DND-41 (cell line): ENCODE measurements at regions not wholly inside any gene's neighbourhood (a gene's known extent, or its start where the extent isn't known, plus 50 kb on each side); places are given as distances from the start of the nearest gene placed in this dataset.

Experiments used
- ATAC-seq: fragments of 200-7000 bp; cut with Tn5 transposase; 3 replicates; pipeline ENCODE4 v1.9.1; 2021; ENCODE audit warnings: low read depth; ENCODE audit not compliant: insufficient read depth
- DNase-seq: peaks from one replicate; pipeline ENCODE4 v3.0.0-alpha.2; 2020
- H2AFZ ChIP-seq: 2 replicates; pipeline ENCODE4 v1.6.0; 2012; ENCODE audit warnings: low read depth, low read length
- H3K27ac ChIP-seq: 2 replicates; pipeline ENCODE4 v1.5.1; 2012; ENCODE audit warnings: low read length, inconsistent platforms
- H3K27me3 ChIP-seq: fragments of 200-600 bp; sonication (generic); 2 replicates; pipeline ENCODE4 v1.6.0; 2012; ENCODE audit warnings: low read length, mild to moderate bottlenecking, inconsistent platforms; ENCODE audit not compliant: insufficient read depth, poor library complexity
- H3K36me3 ChIP-seq: 2 replicates; pipeline ENCODE4 v1.5.1; 2012; ENCODE audit warnings: low read length, inconsistent platforms; ENCODE audit not compliant: insufficient read depth
- H3K4me1 ChIP-seq: 2 replicates; pipeline ENCODE4 v1.5.1; 2012; ENCODE audit warnings: mild to moderate bottlenecking, low read length; ENCODE audit not compliant: insufficient read depth
- H3K4me2 ChIP-seq: 2 replicates; pipeline ENCODE4 v1.6.0; 2012; ENCODE audit warnings: mild to moderate bottlenecking, moderate library complexity, low read length, inconsistent platforms; ENCODE audit not compliant: insufficient read depth
- H3K4me3 ChIP-seq, 2 experiments: fragments of 200-600 bp in 1 of 2; shearing (Covaris generic) in 1 of 2; 2 replicates each; pipeline ENCODE4 v1.5.1; 2012 to 2016; ENCODE audit warnings: inconsistent platforms in 2 of 2, low read length in 2 of 2, mild to moderate bottlenecking in 2 of 2, low read depth in 1 of 2, moderate library complexity in 1 of 2
- H3K79me2 ChIP-seq: 2 replicates; pipeline ENCODE4 v1.6.0; 2012; ENCODE audit warnings: low read length, inconsistent platforms; ENCODE audit not compliant: insufficient read depth
- H3K9ac ChIP-seq: 2 replicates; pipeline ENCODE4 v1.6.0; 2012; ENCODE audit warnings: low read depth, mild to moderate bottlenecking, inconsistent platforms, low read length, moderate library complexity
- H3K9me3 ChIP-seq: 2 replicates; pipeline ENCODE4 v1.5.1; 2012; ENCODE audit warnings: low read length, moderate library complexity, mild to moderate bottlenecking, inconsistent platforms; ENCODE audit not compliant: insufficient read depth, severe bottlenecking
- H4K20me1 ChIP-seq: 2 replicates; pipeline ENCODE4 v1.6.0; 2012; ENCODE audit warnings: low read length; ENCODE audit not compliant: insufficient read depth
- EZH2 ChIP-seq: IDR thresholded peaks from 3 replicates; pipeline ENCODE4 v1.6.1; 2012; ENCODE audit warnings: borderline replicate concordance, low read depth, mild to moderate bottlenecking, moderate library complexity, low read length, inconsistent platforms; ENCODE audit not compliant: severe bottlenecking
- TF ChIP-seq, protein P1 (sequence below): IDR thresholded peaks from 2 replicates; pipeline ENCODE4 v1.5.1; 2012; ENCODE audit warnings: borderline replicate concordance, low read length, moderate library complexity, mild to moderate bottlenecking; ENCODE audit not compliant: poor library complexity, severe bottlenecking; ENCODE audit errors: extremely low read depth

GRCh38 chr5:114729986-114730385 lies 368.1 kb downstream of the KCNN2 start:
- H3K27ac ChIP-seq, result no peak overlapping the region
- DNase-seq, result no peak
- no peak overlapping the region for H3K4me3 ChIP-seq
- no peaks in the 10 kb centered on the region for H3K36me3 ChIP-seq
- no peak for TF ChIP-seq EZH2
- TF ChIP-seq, protein P1, sequence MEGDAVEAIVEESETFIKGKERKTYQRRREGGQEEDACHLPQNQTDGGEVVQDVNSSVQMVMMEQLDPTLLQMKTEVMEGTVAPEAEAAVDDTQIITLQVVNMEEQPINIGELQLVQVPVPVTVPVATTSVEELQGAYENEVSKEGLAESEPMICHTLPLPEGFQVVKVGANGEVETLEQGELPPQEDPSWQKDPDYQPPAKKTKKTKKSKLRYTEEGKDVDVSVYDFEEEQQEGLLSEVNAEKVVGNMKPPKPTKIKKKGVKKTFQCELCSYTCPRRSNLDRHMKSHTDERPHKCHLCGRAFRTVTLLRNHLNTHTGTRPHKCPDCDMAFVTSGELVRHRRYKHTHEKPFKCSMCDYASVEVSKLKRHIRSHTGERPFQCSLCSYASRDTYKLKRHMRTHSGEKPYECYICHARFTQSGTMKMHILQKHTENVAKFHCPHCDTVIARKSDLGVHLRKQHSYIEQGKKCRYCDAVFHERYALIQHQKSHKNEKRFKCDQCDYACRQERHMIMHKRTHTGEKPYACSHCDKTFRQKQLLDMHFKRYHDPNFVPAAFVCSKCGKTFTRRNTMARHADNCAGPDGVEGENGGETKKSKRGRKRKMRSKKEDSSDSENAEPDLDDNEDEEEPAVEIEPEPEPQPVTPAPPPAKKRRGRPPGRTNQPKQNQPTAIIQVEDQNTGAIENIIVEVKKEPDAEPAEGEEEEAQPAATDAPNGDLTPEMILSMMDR, result no peak
- no peak overlapping the region for H3K4me2 ChIP-seq
- no peaks in the 10 kb centered on the region for H3K4me1 ChIP-seq
- ATAC-seq, result no peak
- no peaks in the 10 kb centered on the region for H3K27me3 ChIP-seq
- no peaks in the 10 kb centered on the region for H3K9me3 ChIP-seq
- no peak overlapping the region for H3K9ac ChIP-seq
- no peak overlapping the region for H2AFZ ChIP-seq
- H4K20me1 ChIP-seq, result no peaks in the 10 kb centered on the region
- no peaks in the 10 kb centered on the region for H3K79me2 ChIP-seq

GRCh38 chr5:114727358-114727757 lies 365.5 kb downstream of the KCNN2 start:
- Histone ChIP-seq H3K36me3 (no peaks in the 10 kb centered on the region), H3K79me2 (no peaks in the 10 kb centered on the region), H3K27me3 (no peaks in the 10 kb centered on the region), H3K4me1 (no peaks in the 10 kb centered on the region), H3K9me3 (no peaks in the 10 kb centered on the region), H3K27ac (no peak overlapping the region), H3K4me3 (no peak overlapping the region), H4K20me1 (no peaks in the 10 kb centered on the region), H3K9ac (no peak overlapping the region), H2AFZ (no peak overlapping the region), H3K4me2 (no peak overlapping the region)
- no peak for DNase-seq
- ATAC-seq, result no peak
- no peak for TF ChIP-seq EZH2
- TF ChIP-seq, protein P1, result no peak

DNA sequence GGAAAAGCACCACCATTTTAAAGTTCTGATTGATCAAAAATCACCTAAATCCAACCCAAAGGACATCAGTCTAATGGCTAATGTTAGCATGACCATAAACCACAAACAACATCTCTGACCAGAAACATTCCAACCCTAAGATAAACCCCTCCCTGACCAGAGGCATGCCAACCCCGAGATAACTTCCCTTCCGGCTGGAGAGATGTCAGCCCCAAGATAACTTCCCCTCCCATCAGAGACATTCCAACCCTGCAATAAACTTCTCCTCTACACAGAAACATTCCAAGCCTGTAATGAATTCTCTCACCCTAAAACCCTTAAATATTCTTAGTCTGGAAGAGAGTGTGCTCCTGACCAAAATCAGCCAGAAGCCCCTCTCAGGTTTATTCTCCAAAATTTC lies 364.3 kb downstream of the KCNN2 start:
- no peak overlapping the region for H3K9ac ChIP-seq
- no peak overlapping the region for H3K4me2 ChIP-seq
- H3K79me2 ChIP-seq, result no peaks in the 10 kb centered on the region
- no peaks in the 10 kb centered on the region for H4K20me1 ChIP-seq
- H2AFZ ChIP-seq, result no peak overlapping the region
- no peak overlapping the region for H3K27ac ChIP-seq
- no peak overlapping the region for H3K4me3 ChIP-seq
- H3K36me3 ChIP-seq, result no peaks in the 10 kb centered on the region
- no peak for ATAC-seq
- DNase-seq, result no peak
- no peak for TF ChIP-seq EZH2
- TF ChIP-seq, protein P1, result no peak
- no peaks in the 10 kb centered on the region for H3K27me3 ChIP-seq
- no peaks in the 10 kb centered on the region for H3K9me3 ChIP-seq
- no peaks in the 10 kb centered on the region for H3K4me1 ChIP-seq

- ATAC-seq (no peak), DNase-seq (no peak)
- Histone ChIP-seq H3K4me3 (no peak overlapping the region), H3K4me2 (no peak overlapping the region), H2AFZ (no peak overlapping the region), H3K36me3 (no peaks in the 10 kb centered on the region), H4K20me1 (no peaks in the 10 kb centered on the region), H3K9ac (no peak overlapping the region), H3K27ac (no peak overlapping the region), H3K9me3 (no peaks in the 10 kb centered on the region), H3K79me2 (no peaks in the 10 kb centered on the region), H3K4me1 (no peaks in the 10 kb centered on the region), H3K27me3 (no peaks in the 10 kb centered on the region)
- TF ChIP-seq, protein P1, result no peak
- no peak for TF ChIP-seq EZH2
These were observed 357.4 kb downstream of the KCNN2 start for GRCh38 chr5:114719268-114719667.
